Keratinocyte (primary cell): ENCODE measurements at regions not wholly inside any gene's neighbourhood (a gene's known extent, or its start where the extent isn't known, plus 50 kb on each side); places are given as distances from the start of the nearest gene placed in this dataset.

Experiments used
- DNase-seq: peaks from one replicate; pipeline ENCODE4 v3.0.0-alpha.2; 2011; ENCODE audit warnings: low read depth, missing footprints, low spot score
- FAIRE-seq: peaks from 2 replicates; lab custom pipeline; 2011; peaks lifted over from hg19 to GRCh38; lab: Jason Lieb, UNC
- H2AFZ ChIP-seq: 2 replicates; pipeline ENCODE4 v1.6.0; 2012; ENCODE audit warnings: low read length, control low read depth, inconsistent platforms; ENCODE audit not compliant: control insufficient read depth
- H3K27ac ChIP-seq: 2 replicates; pipeline ENCODE4 v1.5.1; 2011; ENCODE audit warnings: low read length; ENCODE audit not compliant: control insufficient read depth, insufficient read depth
- H3K27me3 ChIP-seq: 3 replicates; pipeline ENCODE4 v1.6.0; 2011; ENCODE audit warnings: low read length; ENCODE audit not compliant: control insufficient read depth, insufficient read depth; ENCODE audit errors: extremely low read depth
- H3K36me3 ChIP-seq, 2 experiments: 2 replicates in 1 of 2; 3 replicates in 1 of 2; pipeline ENCODE4 v1.5.1; 2011; ENCODE audit warnings: low read length in 2 of 2, mild to moderate bottlenecking in 1 of 2; ENCODE audit not compliant: control insufficient read depth in 2 of 2, insufficient read depth in 2 of 2; ENCODE audit errors: extremely low read depth in 1 of 2
- H3K4me1 ChIP-seq: 3 replicates; pipeline ENCODE4 v1.5.1; 2011; ENCODE audit warnings: low read length; ENCODE audit not compliant: control insufficient read depth, insufficient read depth; ENCODE audit errors: extremely low read depth
- H3K4me2 ChIP-seq: 3 replicates; pipeline ENCODE4 v1.6.0; 2011; ENCODE audit warnings: low read depth, low read length; ENCODE audit not compliant: control insufficient read depth, insufficient read depth; ENCODE audit errors: extremely low read depth
- H3K4me3 ChIP-seq, 3 experiments: fragments of 200-600 bp in 1 of 3; sonication (generic) in 1 of 3; 2 replicates in 2 of 3; 3 replicates in 1 of 3; pipeline ENCODE4 v1.5.1; 2011 to 2016; ENCODE audit warnings: low read length in 3 of 3, mild to moderate bottlenecking in 3 of 3, control low read depth in 2 of 3, inconsistent platforms in 1 of 3, low read depth in 1 of 3, mixed read lengths in 1 of 3, mixed run types in 1 of 3, moderate library complexity in 1 of 3; ENCODE audit not compliant: control insufficient read depth in 2 of 3, insufficient read depth in 2 of 3; ENCODE audit errors: extremely low read depth in 1 of 3
- H3K79me2 ChIP-seq: 2 replicates; pipeline ENCODE4 v1.6.0; 2012; ENCODE audit warnings: low read length; ENCODE audit not compliant: control insufficient read depth, insufficient read depth
- H3K9ac ChIP-seq: 3 replicates; pipeline ENCODE4 v1.6.0; 2011; ENCODE audit warnings: low read length; ENCODE audit not compliant: control insufficient read depth, insufficient read depth; ENCODE audit errors: extremely low read depth
- H3K9me1 ChIP-seq: 3 replicates; pipeline ENCODE4 v1.6.0; 2011; ENCODE audit warnings: low read length; ENCODE audit not compliant: control insufficient read depth, insufficient read depth; ENCODE audit errors: extremely low read depth
- H3K9me3 ChIP-seq: 2 replicates; pipeline ENCODE4 v1.5.1; 2012; ENCODE audit warnings: low read depth, low read length; ENCODE audit not compliant: control insufficient read depth
- H4K20me1 ChIP-seq: 3 replicates; pipeline ENCODE4 v1.6.0; 2011; ENCODE audit warnings: low read length; ENCODE audit not compliant: control insufficient read depth, insufficient read depth; ENCODE audit errors: extremely low read depth
- CTCF ChIP-seq, 3 experiments: IDR thresholded peaks in 1 of 3; conservative IDR thresholded peaks in 1 of 3; optimal IDR thresholded peaks in 1 of 3; 2 replicates in 2 of 3; 3 replicates in 1 of 3; pipeline versions ENCODE3 to v1.5.1; 2011; ENCODE audit warnings: low read length in 3 of 3, mild to moderate bottlenecking in 3 of 3, moderate library complexity in 2 of 3, control low read depth in 1 of 3, inconsistent platforms in 1 of 3; ENCODE audit not compliant: insufficient read depth in 2 of 3; ENCODE audit errors: extremely low read depth in 1 of 3
- EZH2 ChIP-seq: IDR thresholded peaks from one replicate; pipeline ENCODE4 v1.6.1; 2012; ENCODE audit warnings: inconsistent platforms, mild to moderate bottlenecking, low read length, moderate library complexity
- dilution Hi-C: fragments of 300-500 bp; cut with MboI; formaldehyde crosslinking; loops from one replicate; pipeline ENCODE4 v1.7.0; 2020; ENCODE audit warnings: low sequenced_read_pairs; ENCODE audit not compliant: extremely low pct_ligation_motif_present

GRCh38 chrX:57984620-57985019, 74.4 kb upstream of the ZXDA start:
- TF ChIP-seq CTCF (optimal IDR thresholded peaks at IDR 0.05 in 1 of 3, IDR thresholded peaks at IDR 0.05 in 1 of 3, conservative IDR thresholded peaks at IDR 0.05 in 1 of 3; ENCODE audit: extremely low read depth in 1 of 3, insufficient read depth in 2 of 3, low read length in 3 of 3): no peak
- no peak for TF ChIP-seq EZH2
- Histone ChIP-seq H3K9ac (no peak overlapping the region), H4K20me1 (no peaks in the 10 kb centered on the region), H3K9me1 (no peaks in the 10 kb centered on the region), H3K4me1 (no peaks in the 10 kb centered on the region), H3K27me3 (no peaks in the 10 kb centered on the region), H3K9me3 (peaks cover 8% of the 10 kb centered on the region), H3K4me2 (no peak overlapping the region), H3K36me3 (no peaks in the 10 kb centered on the region), H3K4me3 (no peak overlapping the region), H3K27ac (no peak overlapping the region), H3K79me2 (no peaks in the 10 kb centered on the region), H2AFZ (no peak overlapping the region)
- DNase-seq (no peak), FAIRE-seq (no peak)
- dilution Hi-C loops: no loop called here

GRCh38 chrX:57977992-57978391, 67.7 kb upstream of the ZXDA start:
- H4K20me1 ChIP-seq: no peaks in the 10 kb centered on the region
- H3K36me3 ChIP-seq: no peaks in the 10 kb centered on the region
- no peaks in the 10 kb centered on the region for H3K27me3 ChIP-seq
- no peaks in the 10 kb centered on the region for H3K79me2 ChIP-seq
- H3K27ac ChIP-seq: no peak overlapping the region
- no peak overlapping the region for H3K9ac ChIP-seq
- H3K4me2 ChIP-seq: no peak overlapping the region
- no peak overlapping the region for H3K4me3 ChIP-seq
- TF ChIP-seq CTCF (optimal IDR thresholded peaks at IDR 0.05 in 1 of 3, IDR thresholded peaks at IDR 0.05 in 1 of 3, conservative IDR thresholded peaks at IDR 0.05 in 1 of 3; ENCODE audit: extremely low read depth in 1 of 3, insufficient read depth in 2 of 3, low read length in 3 of 3): no peak
- TF ChIP-seq EZH2: no peak
- H3K9me1 ChIP-seq: no peaks in the 10 kb centered on the region
- FAIRE-seq (no peak), DNase-seq (no peak)
- H3K9me3 ChIP-seq: no peaks in the 10 kb centered on the region
- H2AFZ ChIP-seq: no peak overlapping the region
- H3K4me1 ChIP-seq: no peaks in the 10 kb centered on the region
- dilution Hi-C loops: no loop called here
